ENCODE measurements at regions not wholly inside any gene's neighbourhood (a gene's known extent, or its start where the extent isn't known, plus 50 kb on each side); places are given as distances from the start of the nearest gene placed in this dataset.

- POLR2A ChIA-PET: no interaction called here
- FAIRE-seq: no peak
These were observed 517.3 kb upstream of the PTCHD4 start for GRCh38 chr6:48628316-48628715.

More at GRCh38 chr6:48628316-48628715, 517.3 kb upstream of the PTCHD4 start:
- no peak overlapping the region for H2AFZ ChIP-seq (ENCODE audit: control insufficient read depth, low read depth, low read length)
- SMC1A ChIA-PET (ENCODE audit: uncharacterized antibody, unreplicated experiment): no interaction called here
- no TSS peak for BruUV-seq (replicated peaks)
- TF ChIP-seq CHD2 (IDR thresholded peaks at IDR 0.05; ENCODE audit: borderline replicate concordance, low read depth, low read length) (no peak), CTCF (IDR thresholded peaks at IDR 0.05 in 2 of 3, conservative IDR thresholded peaks at IDR 0.05 in 1 of 3; ENCODE audit: control insufficient read depth in 2 of 3, extremely low read depth in 1 of 3, insufficient read depth in 1 of 3, low read depth in 3 of 3, low read length in 3 of 3) (no peak), NFYA (IDR thresholded peaks at IDR 0.05; ENCODE audit: borderline replicate concordance, low read depth, low read length) (no peak), PAX8 (IDR thresholded peaks at IDR 0.05) (no peak), SMAD1 (IDR thresholded peaks at IDR 0.05; ENCODE audit: low read depth, partially characterized antibody) (no peak), NR2C1 (IDR thresholded peaks at IDR 0.05) (no peak), MXI1 (IDR thresholded peaks at IDR 0.05; ENCODE audit: low read depth, low read length) (no peak), CBFB (IDR thresholded peaks at IDR 0.05; ENCODE audit: low read depth) (no peak), RAD21 (IDR thresholded peaks at IDR 0.05; ENCODE audit: insufficient read depth, low read depth, low read length) (no peak), EGR1 (IDR thresholded peaks at IDR 0.05; ENCODE audit: borderline replicate concordance in 1 of 2, low read depth in 2 of 2, low read length in 2 of 2) (no peak), SUPT20H (IDR thresholded peaks at IDR 0.05; ENCODE audit: borderline replicate concordance, control insufficient read depth, low read depth, low read length) (no peak), JUND (IDR thresholded peaks at IDR 0.05; ENCODE audit: low read depth, low read length) (no peak), MYB (IDR thresholded peaks at IDR 0.05; ENCODE audit: borderline replicate concordance, low read depth, low read length) (no peak), EP300 (IDR thresholded peaks at IDR 0.05; ENCODE audit: borderline replicate concordance in 1 of 2, control insufficient read depth in 1 of 2, low read depth in 2 of 2, low read length in 2 of 2) (no peak), RAD51 (IDR thresholded peaks at IDR 0.05) (no peak), KLF5 (IDR thresholded peaks at IDR 0.05; ENCODE audit: partially characterized antibody) (no peak), EED (IDR thresholded peaks at IDR 0.05; ENCODE audit: low read depth) (no peak), RFX5 (IDR thresholded peaks at IDR 0.05; ENCODE audit: low read depth, low read length) (no peak)
- TF ChIP-seq, protein P1, sequence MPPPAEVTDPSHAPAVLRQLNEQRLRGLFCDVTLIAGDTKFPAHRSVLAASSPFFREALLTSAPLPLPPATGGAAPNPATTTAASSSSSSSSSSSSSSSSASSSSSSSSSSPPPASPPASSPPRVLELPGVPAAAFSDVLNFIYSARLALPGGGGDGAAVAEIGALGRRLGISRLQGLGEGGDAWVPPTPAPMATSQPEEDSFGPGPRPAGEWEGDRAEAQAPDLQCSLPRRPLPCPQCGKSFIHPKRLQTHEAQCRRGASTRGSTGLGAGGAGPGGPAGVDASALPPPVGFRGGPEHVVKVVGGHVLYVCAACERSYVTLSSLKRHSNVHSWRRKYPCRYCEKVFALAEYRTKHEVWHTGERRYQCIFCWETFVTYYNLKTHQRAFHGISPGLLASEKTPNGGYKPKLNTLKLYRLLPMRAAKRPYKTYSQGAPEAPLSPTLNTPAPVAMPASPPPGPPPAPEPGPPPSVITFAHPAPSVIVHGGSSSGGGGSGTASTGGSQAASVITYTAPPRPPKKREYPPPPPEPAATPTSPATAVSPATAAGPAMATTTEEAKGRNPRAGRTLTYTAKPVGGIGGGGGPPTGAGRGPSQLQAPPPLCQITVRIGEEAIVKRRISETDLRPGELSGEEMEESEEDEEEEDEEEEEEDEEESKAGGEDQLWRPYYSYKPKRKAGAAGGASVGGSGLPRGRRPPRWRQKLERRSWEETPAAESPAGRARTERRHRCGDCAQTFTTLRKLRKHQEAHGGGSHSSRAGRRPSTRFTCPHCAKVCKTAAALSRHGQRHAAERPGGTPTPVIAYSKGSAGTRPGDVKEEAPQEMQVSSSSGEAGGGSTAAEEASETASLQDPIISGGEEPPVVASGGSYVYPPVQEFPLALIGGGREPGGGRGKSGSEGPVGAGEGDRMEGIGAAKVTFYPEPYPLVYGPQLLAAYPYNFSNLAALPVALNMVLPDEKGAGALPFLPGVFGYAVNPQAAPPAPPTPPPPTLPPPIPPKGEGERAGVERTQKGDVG (CRISPR knock-in tag; IDR thresholded peaks at IDR 0.05): no peak
- TF ChIP-seq, protein P2, sequence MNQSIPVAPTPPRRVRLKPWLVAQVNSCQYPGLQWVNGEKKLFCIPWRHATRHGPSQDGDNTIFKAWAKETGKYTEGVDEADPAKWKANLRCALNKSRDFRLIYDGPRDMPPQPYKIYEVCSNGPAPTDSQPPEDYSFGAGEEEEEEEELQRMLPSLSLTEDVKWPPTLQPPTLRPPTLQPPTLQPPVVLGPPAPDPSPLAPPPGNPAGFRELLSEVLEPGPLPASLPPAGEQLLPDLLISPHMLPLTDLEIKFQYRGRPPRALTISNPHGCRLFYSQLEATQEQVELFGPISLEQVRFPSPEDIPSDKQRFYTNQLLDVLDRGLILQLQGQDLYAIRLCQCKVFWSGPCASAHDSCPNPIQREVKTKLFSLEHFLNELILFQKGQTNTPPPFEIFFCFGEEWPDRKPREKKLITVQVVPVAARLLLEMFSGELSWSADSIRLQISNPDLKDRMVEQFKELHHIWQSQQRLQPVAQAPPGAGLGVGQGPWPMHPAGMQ (IDR thresholded peaks at IDR 0.05; ENCODE audit: borderline replicate concordance): no peak
- no peaks in the 10 kb centered on the region for H3K36me3 ChIP-seq (ENCODE audit: control insufficient read depth in 2 of 2, insufficient read depth in 2 of 2, low read length in 1 of 2)
- H3K4me3 ChIP-seq: no peak overlapping the region
- WGBS (ENCODE audit: insufficient coverage, insufficient replicate concordance, low lambda C conversion rate, missing lambda C conversion rate): 0% methylated on average over 3 of the region's 3 CpGs
- no peaks in the 10 kb centered on the region for H3K79me2 ChIP-seq (ENCODE audit: control insufficient read depth, insufficient read depth, low read length)
- H3K9ac ChIP-seq (ENCODE audit: control insufficient read depth, insufficient read depth, low read length): no peak overlapping the region
- no peaks in the 10 kb centered on the region for H3K27me3 ChIP-seq (replicated peaks in 1 of 2; ENCODE audit: control insufficient read depth in 2 of 2, insufficient read depth in 2 of 2, low read length in 1 of 2)
- H3K27ac ChIP-seq (ENCODE audit: control insufficient read depth, insufficient read depth): no peak overlapping the region
- no peaks in the 10 kb centered on the region for H3K9me3 ChIP-seq (replicated peaks; ENCODE audit: control insufficient read depth, insufficient read depth, low read length)
- no peaks in the 10 kb centered on the region for H4K20me1 ChIP-seq (ENCODE audit: control insufficient read depth, insufficient read depth)
- intact Hi-C loops (cut with micrococcal nuclease; ENCODE audit: unreplicated experiment) (no loop called here), in situ Hi-C loops (cut with MboI) (no loop called here)
- ATAC-seq (no peak), DNase-seq (ENCODE audit: low read depth, low spot score) (no peak)
- RAD21 ChIA-PET (ENCODE audit: unreplicated experiment): no interaction called here
- H3K4me2 ChIP-seq (ENCODE audit: control insufficient read depth, insufficient read depth): no peak overlapping the region
- no peaks in the 10 kb centered on the region for H3K4me1 ChIP-seq (ENCODE audit: control insufficient read depth, insufficient read depth, low read length)
- CTCF ChIA-PET: interaction anchor here (0.6 to 0.8 kb wide), 2 partner anchors 134 to 137 kb away, joined by 3 to 4 read pairs; no protein-coding TSS in a partner anchor

Data from GM12878 (cell line).